ENCODE measurements at regions not wholly inside any gene's neighbourhood (a gene's known extent, or its start where the extent isn't known, plus 50 kb on each side); places are given as distances from the start of the nearest gene placed in this dataset.
"Not testable (repeated sequence)": the region's sequence is repeated elsewhere in the genome, so short reads cannot be mapped to it uniquely, and the experiment has no call there.

- no peak for DNase-seq
Measured at GRCh38 chr3:164365242-164365641, 713.1 kb downstream of the SI start.

DNA sequence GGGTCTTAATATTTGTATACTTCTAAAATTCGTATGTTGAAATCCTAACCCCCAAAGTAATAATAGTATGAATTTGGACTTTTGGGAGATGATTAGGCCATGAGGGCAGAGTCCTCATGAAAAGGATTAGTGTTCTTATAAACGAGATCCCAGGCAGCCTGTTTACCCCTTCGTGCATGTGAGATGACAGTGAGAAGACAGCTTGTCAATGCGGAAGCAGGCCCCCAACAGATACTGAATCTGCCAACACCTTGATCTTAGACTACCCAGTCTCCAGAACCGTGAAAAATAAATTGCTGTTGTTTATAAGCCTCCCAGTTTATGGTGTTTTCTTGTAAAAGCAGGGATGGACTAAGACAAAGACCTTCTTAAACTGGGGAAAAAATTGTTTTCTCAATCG, 714.2 kb downstream of the SI start:
- DNase-seq = no peak

DNA sequence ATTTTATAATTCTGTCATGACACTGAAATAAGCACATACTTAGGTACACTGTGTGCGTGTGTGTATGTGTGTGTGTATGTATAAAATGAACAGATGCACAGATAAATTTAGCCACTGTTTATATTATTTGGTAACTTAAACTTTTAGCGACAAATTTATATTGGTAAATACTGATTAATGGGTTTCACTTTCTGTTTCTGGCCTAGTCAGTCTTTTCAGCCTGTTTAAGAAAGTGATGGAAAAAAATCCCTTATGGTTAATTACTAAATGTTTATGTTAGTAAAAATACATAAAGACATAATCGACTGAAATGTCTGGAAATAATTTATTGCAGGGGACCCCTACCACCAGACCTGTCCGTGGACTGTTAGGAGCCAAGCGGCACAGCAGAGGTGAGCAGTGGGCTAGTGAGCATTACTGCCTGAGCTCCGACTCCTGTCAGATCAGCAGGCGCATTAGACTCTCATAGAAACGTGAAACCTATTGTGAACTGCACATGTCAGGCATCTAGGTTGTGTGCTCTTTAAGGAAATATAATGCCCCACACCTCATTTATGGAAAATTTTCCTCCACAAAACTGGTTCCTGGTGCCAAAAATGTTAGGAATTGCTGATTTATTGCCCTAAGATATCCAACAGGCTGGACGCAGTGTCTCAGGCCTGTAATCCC, 717.4 kb downstream of the SI start:
- no peak for DNase-seq

GRCh38 chr3:164360078-164360578, 718.2 kb downstream of the SI start:
- DNase-seq = no peak

GRCh38 chr3:164352991-164353390, 725.3 kb downstream of the SI start:
- DNase-seq = no peak

DNA sequence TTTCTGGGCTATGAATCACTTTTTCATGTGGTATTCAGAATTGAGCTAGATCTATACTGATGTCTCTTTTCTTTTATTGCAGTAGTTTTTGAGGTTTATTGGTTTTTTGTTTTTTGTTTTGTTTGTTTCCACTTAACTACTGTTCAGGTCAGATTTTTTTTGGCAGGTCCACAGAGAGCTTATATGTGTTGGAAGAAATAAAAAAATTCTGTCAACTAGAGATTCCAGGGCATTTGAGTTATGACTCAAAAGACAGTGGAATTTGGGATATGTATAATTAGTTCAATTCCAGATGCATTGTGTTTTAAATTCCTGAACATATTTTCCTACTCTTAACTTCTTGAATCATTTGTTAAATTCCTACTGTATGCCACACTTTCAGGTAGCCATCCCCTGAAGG, 727.2 kb downstream of the SI start:
- no peak for DNase-seq

DNA sequence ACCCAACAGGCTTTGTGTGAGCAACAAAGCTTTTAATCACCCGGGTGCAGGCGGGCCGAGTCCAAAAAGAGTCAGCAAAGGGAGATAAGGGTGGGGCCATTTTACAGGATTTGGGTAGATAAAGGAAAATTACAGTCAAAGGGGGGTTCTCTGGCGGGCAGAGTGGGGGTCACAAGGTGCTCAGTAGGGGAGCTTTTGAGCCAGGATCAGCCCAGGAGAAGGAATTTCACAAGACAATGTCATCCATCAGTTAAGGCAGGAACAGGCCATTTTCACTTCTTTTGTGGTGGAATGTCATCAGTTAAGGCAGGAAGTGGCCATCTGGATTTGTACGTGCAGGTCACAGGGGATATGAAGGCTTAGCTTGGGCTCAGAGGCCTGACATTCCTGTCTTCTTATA, 736.1 kb downstream of the SI start:
- DNase-seq = not testable (repeated sequence)

DNA sequence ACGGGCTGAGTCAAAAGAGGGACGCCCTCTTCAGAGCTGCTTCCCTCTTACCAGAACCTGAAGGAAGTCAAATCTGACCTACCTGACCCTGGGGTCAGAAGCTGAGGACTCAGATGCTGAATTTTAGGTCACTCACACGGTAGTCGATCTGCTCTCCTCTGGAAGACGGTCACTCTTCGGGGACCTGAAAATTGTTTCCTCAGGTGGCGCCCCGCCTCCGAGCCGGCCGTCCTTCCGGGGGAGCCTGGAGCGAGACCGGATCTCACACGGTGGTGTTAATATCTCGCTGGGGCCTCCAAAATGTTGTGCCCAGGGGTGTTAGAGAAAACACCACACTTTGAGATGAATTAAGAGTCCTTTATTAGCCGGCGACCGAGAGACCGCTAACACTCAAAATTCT, 737.2 kb downstream of the SI start:
- DNase-seq = no peak

DNA sequence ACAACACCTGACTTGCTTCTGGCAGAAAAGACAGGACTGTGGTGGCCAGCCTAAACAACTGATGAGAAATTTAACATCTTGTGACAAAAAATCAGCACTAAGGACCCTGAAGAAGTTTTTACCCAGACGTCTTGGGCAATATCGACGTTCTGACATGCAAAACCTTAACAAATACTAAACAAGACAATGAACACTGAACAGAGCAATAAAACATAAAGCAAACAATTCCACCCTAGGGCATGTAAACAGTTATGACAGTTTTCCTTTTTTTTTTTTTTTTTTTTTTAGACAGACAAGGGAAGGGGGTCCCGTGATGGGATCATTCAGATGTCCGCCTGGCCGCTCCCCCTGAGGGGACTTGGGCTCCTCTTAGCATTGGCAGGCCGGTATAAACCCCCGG, 738.0 kb downstream of the SI start:
- no peak for DNase-seq

DNA sequence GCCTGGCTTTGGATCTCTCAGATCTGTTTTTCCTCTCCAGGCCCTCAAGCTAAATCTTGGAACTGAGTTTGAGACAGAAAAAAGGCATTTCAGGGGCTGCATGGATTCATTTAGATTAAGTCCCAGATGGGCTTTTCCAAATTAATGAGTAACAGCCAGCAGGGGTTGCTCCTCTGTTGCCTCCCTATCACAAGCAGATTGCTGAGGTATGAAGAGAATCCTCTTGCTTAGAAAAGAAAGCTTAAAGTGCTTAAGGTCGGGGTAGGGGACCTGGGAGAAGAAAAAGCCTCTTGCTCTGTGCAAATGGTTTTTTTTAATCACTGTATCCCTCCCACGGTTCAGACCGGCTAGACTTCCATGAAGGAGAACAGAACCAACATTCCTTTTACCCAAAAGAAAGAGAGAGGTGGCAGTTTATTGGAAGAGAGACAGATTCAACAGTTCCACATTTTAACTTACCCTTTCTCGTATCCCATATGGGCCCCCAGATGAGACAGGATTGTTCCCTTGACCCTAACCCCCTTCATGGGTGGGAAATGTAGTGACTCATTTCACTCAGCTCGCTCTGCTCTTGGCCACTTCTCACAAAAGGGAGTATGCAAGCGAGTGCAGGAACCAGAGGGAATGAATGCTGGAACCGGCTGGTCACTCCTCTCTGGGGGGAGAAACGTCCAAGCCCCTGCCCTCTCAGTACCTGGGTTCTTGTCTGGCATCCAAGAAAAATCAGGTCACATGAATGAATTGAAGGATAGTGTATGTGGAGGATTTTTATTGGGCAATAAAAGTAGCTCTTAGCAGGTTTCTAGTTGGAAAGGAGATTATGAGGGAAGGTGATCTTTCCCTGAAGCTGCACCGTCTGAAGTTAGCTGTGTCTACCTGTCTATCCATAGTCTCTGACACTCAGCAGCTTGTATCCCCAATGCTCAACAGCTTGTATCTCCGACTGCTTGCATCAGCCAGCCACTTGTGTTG, 745.2 kb downstream of the SI start:
- DNase-seq = no peak

DNA sequence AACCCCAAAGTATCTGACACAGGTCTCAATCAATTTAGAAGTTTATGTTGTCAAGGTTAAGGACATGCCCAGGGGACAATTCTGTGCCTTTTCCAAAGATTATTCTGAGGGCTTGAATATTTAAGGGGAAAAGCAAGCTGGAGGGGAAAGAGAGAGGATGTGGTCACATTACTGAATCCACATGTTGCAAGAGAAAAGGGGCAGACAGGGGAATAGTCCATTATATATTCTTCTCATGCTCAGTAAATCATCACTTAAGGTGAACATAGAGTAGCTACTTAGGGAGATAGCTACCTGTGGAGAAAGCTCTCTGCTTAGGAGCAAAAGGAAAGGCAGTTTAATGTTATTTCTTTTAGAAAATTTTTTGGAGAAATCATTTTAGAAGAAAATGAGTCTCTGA, 751.6 kb downstream of the SI start:
- no peak for DNase-seq

DNA sequence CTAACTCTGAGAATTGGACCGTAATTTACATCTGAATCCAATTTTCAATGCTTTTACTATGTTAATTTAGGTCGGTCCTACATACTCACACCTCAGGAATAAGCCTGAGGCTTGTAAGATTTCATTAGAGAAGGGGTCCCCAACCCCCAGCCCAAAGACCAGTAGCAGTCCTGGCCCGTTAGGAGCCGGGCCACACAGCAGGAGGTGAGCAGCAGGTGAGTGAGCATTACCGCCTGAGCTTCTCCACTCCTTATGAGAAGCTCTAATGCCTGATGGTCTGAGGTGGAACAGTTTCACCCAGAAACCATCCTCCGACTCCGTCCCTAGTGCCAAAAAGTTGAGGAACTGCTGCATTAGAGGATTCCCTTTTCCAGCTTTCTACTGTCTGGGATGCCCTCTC, 757.3 kb downstream of the SI start:
- DNase-seq = no peak

DNA sequence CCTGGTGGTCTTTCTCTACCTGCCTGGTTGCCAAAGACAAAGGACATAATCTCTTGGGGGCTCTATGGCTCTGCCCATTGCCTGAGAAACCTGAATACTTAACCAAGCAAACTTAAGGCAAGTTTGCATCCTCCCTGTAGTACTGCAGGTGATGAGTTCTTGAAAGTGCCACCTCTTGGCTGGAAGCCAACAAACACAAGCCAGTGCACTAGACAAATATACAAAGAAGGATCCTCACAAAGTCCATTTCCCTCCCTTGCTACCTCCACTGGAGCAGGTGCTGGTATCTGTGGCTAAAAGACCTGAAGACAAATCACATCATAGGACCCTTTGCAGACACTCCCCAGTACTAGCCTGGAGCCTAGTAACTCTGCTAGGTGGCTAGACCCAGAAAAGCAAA, 772.3 kb downstream of the SI start:
- DNase-seq = no peak

DNA sequence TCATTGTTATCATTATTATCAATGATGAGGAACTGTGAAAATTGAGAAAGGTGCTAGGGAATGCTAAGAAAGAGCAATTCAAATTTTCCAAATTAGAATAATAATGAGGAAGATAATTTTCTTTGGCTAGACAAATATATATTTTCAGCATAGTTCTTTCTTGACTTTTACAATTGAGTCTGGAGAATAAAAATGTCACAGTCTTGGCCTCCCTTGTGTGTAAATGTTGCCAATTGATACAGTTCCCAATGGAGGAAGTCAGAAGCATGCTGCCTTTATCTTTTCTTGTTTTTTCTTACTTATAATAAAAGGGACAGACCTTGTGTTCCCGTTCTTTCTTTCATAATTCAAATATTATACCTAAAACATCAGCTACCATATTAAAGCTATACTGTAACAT, 774.4 kb downstream of the SI start:
- no peak for DNase-seq

DNA sequence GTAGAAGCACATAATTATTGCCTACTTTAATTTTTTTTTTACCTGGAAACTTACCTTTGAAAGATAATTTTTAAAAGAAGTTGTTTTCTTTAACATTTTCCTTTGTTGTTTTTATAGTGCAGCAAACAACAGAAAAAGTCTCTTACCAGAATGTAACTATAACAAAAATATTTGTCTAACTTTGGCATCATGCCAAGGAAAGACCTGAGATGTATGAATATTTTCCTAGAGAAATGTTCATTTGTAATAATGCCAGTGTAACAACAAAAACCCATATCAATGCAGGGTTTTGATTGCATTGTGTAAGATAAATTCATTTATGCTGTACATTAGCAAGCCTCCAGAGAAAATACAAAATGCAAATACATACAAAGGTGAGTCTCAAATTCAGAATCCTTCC, 775.7 kb downstream of the SI start:
- no peak for DNase-seq

GRCh38 chr3:164291486-164291885, 786.8 kb downstream of the SI start:
- DNase-seq = not testable (repeated sequence)

DNA sequence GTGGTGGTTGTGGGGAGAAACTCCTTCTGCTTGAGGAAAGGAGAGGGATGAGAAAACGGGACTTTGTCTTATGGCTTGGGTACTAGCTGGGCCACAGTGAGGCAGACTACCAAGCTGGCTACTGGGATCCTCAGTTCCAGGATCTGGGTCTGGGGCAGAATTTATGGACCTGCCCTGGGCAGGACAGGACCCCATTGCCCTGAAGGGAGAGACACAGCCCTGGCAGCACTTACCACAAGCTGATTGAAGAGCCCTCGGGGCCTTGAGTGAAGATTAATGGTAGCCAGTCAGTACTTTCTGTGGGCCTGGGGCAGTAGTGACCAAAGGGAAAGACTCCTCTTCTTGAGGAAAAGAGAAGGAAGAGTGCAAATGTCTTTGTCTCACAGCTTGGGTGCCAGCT, 799.7 kb downstream of the SI start:
- no peak for DNase-seq

GRCh38 chr3:164267053-164267452, 811.2 kb downstream of the SI start:
- no peak for DNase-seq

DNA sequence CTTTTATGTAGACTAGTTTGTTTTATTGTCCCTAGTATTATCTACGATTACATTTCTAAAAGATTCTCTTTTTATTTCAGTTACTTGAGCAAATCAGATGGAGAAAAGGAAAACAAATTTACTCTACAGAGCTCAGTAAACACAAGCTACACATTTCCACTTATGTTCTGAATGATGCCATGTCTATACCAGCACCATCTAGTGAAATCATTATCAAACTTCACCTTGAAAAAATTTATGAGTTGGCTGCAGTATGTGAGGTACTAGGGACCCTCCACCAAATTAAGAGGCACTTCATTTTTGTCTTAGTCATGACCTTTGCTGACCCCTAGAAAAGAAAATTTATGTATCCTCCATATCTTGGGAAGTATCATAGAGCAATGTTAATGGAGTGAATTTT, 827.4 kb downstream of the SI start:
- no peak for DNase-seq

GRCh38 chr3:164236851-164237250, 841.4 kb downstream of the SI start:
- DNase-seq = no peak

GRCh38 chr3:164235289-164236028, 842.8 kb downstream of the SI start:
- DNase-seq = no peak

DNA sequence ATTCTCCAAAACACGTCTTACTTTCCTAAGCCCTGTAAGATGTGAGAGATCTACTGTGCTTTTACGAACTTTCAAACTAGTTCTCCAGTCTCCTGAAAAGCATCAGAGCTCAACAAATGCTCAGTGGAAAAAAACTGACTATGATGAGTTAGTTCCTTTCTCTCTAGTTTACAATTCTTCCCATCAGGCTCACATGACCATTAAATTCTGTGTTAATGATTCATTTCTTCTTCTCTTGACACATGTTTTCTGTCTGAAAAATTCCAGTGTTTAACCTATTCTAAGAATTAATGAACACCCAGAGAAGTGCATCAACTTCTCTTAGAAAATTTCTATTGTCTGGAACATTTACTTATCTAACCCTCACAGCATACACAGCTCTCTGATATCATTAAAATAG, 844.3 kb downstream of the SI start:
- DNase-seq = no peak

DNA sequence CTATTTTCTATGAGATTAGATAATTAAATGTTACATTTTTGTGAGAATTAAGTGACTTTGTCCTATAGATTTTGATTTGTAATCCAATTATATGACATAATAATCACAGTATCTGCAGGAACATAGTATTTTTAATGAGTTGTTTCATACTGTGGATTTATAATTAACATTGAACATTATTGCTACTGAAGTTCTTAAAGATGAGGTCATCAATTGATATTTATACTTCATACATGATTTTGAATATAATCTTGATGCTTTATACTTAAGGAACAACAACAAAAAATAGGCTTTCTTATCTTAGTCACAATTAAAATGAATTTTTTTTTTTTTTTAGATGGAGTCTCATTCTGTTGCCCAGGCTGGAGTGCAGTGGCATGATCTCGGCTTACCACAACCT, 846.6 kb downstream of the SI start:
- DNase-seq = no peak
